ENCODE measurements at regions not wholly inside any gene's neighbourhood (a gene's known extent, or its start where the extent isn't known, plus 50 kb on each side); places are given as distances from the start of the nearest gene placed in this dataset.

- ChIA-PET CTCF (ENCODE audit: partially characterized antibody) (interaction anchor here (1.1 kb wide), 1 partner anchor 8 kb away, joined by 3 read pairs; no protein-coding TSS in a partner anchor), POLR2A (ENCODE audit: partially characterized antibody) (no interaction called here)
- Histone ChIP-seq H3K4me1 (replicated peaks in 1 of 4; ENCODE audit: control insufficient read depth in 3 of 4, insufficient read depth in 4 of 4, low read length in 3 of 4) (peaks cover 0 to 3% (median 0%) of the 10 kb centered on the region in 4 experiments; a peak in 1 of 7 replicates), H3K56ac (replicated peaks; ENCODE audit: insufficient read length, low read depth, low read length) (no peak overlapping the region), H3K27ac (ENCODE audit: low read depth, low read length) (no peak overlapping the region), H3K9me3 (ENCODE audit: insufficient read depth in 2 of 2, low read depth in 1 of 2, low read length in 1 of 2) (no peaks in the 10 kb centered on the region), H2BK20ac (ENCODE audit: low read length) (no peak overlapping the region), H4K8ac (ENCODE audit: extremely low read depth, insufficient read depth, low read length) (no peak overlapping the region), H2AK5ac (ENCODE audit: low read depth, low read length) (no peak overlapping the region), H3K4me3 (ENCODE audit: extremely low read depth in 1 of 4, insufficient read depth in 2 of 4, low read depth in 3 of 4, low read length in 4 of 4) (no peak overlapping the region), H4K91ac (replicated peaks; ENCODE audit: insufficient read length, low read length) (no peak overlapping the region), H4K5ac (ENCODE audit: insufficient read length, low read depth, low read length) (no peak overlapping the region), H3K4me2 (ENCODE audit: insufficient read depth in 1 of 2, low read depth in 2 of 2, low read length in 2 of 2) (no peak overlapping the region), H3K36me3 (ENCODE audit: control insufficient read depth in 2 of 4, insufficient read depth in 4 of 4, low read length in 3 of 4) (no peaks in the 10 kb centered on the region), H2BK120ac (replicated peaks; ENCODE audit: low read depth, low read length) (no peak overlapping the region), H3K79me1 (ENCODE audit: low read depth, low read length) (no peaks in the 10 kb centered on the region), H2BK12ac (ENCODE audit: low read depth, low read length) (no peak overlapping the region), H3K4ac (replicated peaks; ENCODE audit: insufficient read length, low read depth, low read length) (no peak overlapping the region), H2BK5ac (ENCODE audit: low read depth, low read length) (no peak overlapping the region), H4K20me1 (replicated peaks in 1 of 2; ENCODE audit: control insufficient read depth in 1 of 2, insufficient read depth in 2 of 2, low read length in 2 of 2) (no peaks in the 10 kb centered on the region), H3K9ac (replicated peaks in 1 of 4; ENCODE audit: extremely low read depth in 1 of 4, low read depth in 3 of 4, low read length in 3 of 4) (no peak overlapping the region), H3K79me2 (ENCODE audit: control insufficient read depth in 1 of 2, insufficient read depth in 2 of 2, low read length in 2 of 2) (no peaks in the 10 kb centered on the region), H3K23ac (ENCODE audit: insufficient read length) (no peak overlapping the region), H2AFZ (ENCODE audit: low read length) (no peak overlapping the region), H3K23me2 (ENCODE audit: low read depth, low read length) (no peaks in the 10 kb centered on the region; the same call in 1 of the 2 replicates), H3K14ac (ENCODE audit: insufficient read length) (no peak overlapping the region), H3K18ac (ENCODE audit: extremely low read depth, low read length) (no peak overlapping the region), H3K27me3 (replicated peaks in 1 of 4; ENCODE audit: control insufficient read depth in 3 of 4, extremely low read depth in 1 of 4, insufficient read depth in 3 of 4, low read length in 3 of 4) (no peaks in the 10 kb centered on the region), H2BK15ac (ENCODE audit: low read length) (no peak overlapping the region)
- no peak for FAIRE-seq
- DNase-seq (ENCODE audit: low read depth in 1 of 2, low spot score in 2 of 2): no peak
- TF ChIP-seq CREB1 (IDR thresholded peaks at IDR 0.05): no peak
- TF ChIP-seq EP300 (IDR thresholded peaks at IDR 0.05; ENCODE audit: borderline replicate concordance in 1 of 2, low read depth in 2 of 2, low read length in 2 of 2): no peak
- no peak for TF ChIP-seq KDM1A (IDR thresholded peaks at IDR 0.05; ENCODE audit: borderline replicate concordance, low read length)
- TF ChIP-seq HDAC2 (IDR thresholded peaks at IDR 0.05; ENCODE audit: borderline replicate concordance in 1 of 2, low read depth in 2 of 2, low read length in 2 of 2): no peak
- TF ChIP-seq TBP (IDR thresholded peaks at IDR 0.05; ENCODE audit: low read depth, low read length): no peak
- no peak for TF ChIP-seq BRCA1 (IDR thresholded peaks at IDR 0.05; ENCODE audit: low read depth, low read length)
- TF ChIP-seq KDM5A (IDR thresholded peaks at IDR 0.05; ENCODE audit: low read length): no peak
- no peak for TF ChIP-seq SP2 (IDR thresholded peaks at IDR 0.05; ENCODE audit: low read length)
- no peak for TF ChIP-seq SUZ12 (IDR thresholded peaks at IDR 0.05; ENCODE audit: low read length)
Measured at GRCh38 chr3:103137830-103138229, 703.0 kb downstream of the ZPLD1 start.
